Glomerular visceral epithelial cell (primary cell): ENCODE measurements at regions not wholly inside any gene's neighbourhood (a gene's known extent, or its start where the extent isn't known, plus 50 kb on each side); places are given as distances from the start of the nearest gene placed in this dataset.

Source experiments
- DNase-seq: peaks from one replicate; pipeline ENCODE4 v3.0.0-alpha.2; 2016; ENCODE audit errors: extremely low spot score

GRCh38 chr18:56380685-56381084, 257.7 kb downstream of the TXNL1 start:
- no peak for DNase-seq

DNA sequence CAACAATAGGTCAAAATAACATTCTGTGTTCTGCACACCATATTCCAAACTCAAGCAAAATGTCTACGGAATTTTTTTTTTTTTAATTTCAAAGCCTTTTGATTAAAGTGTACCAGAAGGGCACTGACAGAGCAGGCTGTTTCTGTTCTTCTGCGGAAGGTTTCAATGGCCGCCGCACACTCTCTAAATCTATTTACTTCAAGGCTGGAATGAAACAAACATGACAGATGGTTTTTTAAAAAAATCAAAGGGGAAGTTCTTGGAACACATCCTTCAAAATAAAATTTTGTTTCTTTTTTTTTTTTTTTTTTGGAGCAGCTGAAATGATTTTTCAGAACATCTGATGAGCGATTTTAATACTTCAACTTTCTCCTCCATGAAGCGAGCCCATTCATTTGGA, 259.1 kb downstream of the TXNL1 start:
- DNase-seq: no peak

GRCh38 chr18:56377231-56377630, 261.2 kb downstream of the TXNL1 start:
- DNase-seq: no peak

- no peak for DNase-seq
Observed at GRCh38 chr18:56374007-56374655, 264.3 kb downstream of the TXNL1 start.

- DNase-seq: no peak
Observed at GRCh38 chr18:56373601-56374000, 264.8 kb downstream of the TXNL1 start.

DNA sequence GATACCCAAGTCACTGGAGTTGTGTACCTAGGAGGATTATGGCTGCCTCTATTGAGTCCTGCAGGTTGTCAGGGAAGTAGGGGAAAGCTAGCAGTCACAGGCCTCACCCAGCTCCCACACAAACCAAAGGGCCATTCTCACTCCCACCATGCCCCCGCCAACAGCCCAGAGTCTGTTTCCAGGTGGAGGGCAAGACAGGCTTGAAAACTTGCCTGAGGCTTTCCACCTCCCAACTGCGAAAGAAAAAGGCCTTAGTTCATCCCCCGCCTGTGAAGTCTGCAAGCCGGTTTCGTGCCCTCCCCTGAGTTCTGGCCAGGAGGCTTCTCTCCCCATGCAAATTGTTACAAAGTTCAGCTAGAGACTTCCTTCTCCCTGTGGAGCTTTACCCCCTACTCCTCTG, 270.3 kb downstream of the TXNL1 start:
- DNase-seq: no peak

GRCh38 chr18:56358608-56359280, 279.6 kb downstream of the TXNL1 start:
- no peak for DNase-seq

GRCh38 chr18:56353663-56354260, 284.6 kb downstream of the TXNL1 start:
- no peak for DNase-seq

DNA sequence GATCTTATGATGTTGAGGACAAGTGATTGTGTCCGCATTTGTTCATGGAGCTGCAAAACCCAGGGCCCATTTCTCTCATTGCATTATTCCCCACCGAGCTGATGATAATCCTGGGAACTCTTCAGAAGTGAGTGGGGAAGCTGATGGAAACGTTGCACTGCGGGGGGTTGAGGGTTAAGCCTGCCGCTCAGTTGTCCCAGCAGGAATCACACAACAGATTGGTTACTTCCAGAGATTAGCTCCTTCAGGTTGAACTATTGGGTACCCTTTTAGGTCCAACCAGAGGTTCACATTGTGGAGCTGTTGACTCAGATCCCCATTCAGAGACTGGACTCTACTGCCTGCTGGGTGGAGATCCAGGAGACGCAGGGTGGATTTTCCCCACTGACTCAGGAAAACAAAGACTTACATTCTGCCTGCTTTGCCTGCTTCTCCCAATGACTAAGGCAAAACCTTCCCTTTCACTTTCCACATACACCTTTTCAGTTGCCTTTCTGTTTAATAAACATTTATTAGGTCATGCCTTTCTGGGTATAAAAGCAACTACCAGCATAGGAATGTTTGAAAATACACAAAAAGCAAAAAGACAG, 286.4 kb downstream of the TXNL1 start:
- DNase-seq: no peak

- no peak for DNase-seq
Observed at GRCh38 chr18:56337507-56337906, 300.9 kb downstream of the TXNL1 start.

- DNase-seq: no peak
Observed at GRCh38 chr18:56333839-56334238, 304.6 kb downstream of the TXNL1 start.

GRCh38 chr18:56333146-56333545, 305.2 kb downstream of the TXNL1 start:
- no peak for DNase-seq

- no peak for DNase-seq
Observed at GRCh38 chr18:56332371-56332770, 306.0 kb downstream of the TXNL1 start.

DNA sequence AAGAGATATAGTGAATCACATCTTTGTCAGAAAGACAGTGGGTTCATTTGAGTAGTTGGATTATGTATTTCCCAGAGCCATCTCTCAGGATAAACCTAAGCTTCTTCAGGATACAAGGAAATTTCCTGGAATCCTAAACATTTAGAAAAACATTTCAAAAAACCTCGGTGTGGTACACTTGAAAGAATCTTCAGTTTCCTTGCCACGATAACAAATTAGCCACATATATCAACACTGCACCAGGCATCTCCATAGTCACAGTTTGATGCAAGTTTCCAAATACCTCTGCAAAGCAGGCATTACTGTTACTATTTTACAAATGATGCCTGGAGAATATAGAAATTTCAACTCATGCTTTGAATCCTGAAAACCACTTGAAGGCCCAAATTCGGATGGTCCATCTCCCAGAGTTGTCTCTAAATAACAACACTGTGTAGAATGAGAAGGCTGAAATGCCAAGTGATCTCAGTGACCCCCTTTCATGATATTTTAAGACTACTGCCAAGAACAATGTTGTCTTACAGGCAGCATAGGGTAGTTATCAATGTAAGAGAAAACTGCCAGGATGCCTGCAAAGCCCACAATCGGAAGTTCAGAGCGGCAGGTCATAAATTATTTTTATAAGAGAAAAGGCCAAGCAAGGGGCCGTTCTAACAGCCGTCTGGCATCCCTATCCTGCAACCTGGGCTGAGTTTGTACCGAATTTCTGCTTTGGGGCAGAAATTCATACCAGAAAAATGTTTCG, 307.9 kb downstream of the TXNL1 start:
- no peak for DNase-seq

GRCh38 chr18:56329536-56329935, 308.9 kb downstream of the TXNL1 start:
- no peak for DNase-seq

DNA sequence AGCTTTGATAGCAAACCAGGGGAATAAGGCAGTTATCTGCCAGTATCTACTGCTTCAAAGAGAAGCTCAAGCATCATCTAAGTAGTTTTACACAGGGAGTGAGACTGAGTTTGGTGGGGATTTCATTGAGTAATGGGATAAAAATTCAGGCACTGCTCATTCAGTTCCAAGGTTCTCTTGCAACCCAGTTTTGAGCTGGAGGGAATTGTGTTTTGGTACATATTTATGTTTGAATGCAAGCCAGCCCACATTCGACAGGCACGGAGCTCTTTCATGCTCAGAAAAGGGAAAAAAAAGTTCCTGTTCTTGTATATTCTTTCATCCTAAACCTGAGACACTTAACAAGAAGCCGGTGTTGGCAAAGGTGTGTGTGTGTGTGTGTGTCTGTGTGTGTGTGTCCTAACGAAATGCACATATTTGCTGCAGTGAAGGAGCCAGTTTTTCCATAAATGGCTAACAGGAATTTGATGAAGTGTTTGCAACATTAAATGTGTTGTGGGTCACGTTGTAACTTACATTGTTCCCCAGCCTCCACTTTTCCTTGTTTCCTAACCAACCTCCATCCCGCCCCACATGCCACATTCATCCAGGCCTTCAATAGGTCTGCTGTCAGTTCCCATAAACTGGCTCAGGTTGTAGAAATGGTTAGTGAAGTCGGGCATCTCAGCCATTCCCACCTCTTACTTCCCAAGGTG, 311.1 kb downstream of the TXNL1 start:
- no peak for DNase-seq

- no peak for DNase-seq
Observed at GRCh38 chr18:56326336-56327072, 311.9 kb downstream of the TXNL1 start.

GRCh38 chr18:56323673-56324072, 314.7 kb downstream of the TXNL1 start:
- DNase-seq: no peak

- DNase-seq: no peak
Observed at GRCh38 chr18:56322406-56322805, 316.0 kb downstream of the TXNL1 start.

DNA sequence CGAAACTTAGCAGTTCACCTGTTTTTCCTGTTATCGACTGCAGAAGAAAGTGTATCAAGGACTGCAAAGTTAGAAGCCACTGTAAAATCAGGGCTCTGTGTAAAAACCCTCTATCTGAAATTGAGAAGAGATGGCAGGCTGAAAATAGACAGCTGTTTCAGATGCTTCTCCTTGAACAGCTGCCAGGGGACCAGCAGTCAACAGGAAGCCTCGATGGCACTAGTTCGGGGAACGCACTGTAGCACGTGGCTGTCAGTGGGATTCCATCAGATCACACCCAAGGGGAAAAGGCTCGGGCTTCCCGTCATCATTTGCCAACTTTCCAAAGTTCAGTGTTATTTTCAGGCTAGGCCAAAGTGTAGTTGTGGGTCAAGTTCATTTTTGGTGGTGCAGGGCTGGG, 316.9 kb downstream of the TXNL1 start:
- DNase-seq: no peak

DNA sequence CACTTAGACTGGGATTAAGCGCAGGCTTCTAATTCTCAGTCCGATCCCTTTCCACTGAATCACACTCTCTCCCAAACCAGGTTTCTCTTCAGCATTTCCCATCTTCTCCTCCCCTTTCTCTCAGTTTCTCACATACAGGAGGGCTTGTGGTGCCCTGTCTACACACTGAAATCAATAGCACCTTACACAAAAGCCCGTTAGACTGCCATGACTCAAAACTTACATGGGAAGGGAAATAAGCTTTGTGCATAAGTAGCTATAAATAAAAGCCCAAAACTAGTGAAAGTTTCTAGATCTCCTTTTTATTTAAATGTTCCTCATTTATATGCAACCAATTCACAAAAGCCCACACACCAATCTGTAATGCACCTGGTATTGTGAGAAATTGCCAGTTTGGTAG, 318.4 kb downstream of the TXNL1 start:
- no peak for DNase-seq
